ENCODE measurements at regions not wholly inside any gene's neighbourhood (a gene's known extent, or its start where the extent isn't known, plus 50 kb on each side); places are given as distances from the start of the nearest gene placed in this dataset.

DNA sequence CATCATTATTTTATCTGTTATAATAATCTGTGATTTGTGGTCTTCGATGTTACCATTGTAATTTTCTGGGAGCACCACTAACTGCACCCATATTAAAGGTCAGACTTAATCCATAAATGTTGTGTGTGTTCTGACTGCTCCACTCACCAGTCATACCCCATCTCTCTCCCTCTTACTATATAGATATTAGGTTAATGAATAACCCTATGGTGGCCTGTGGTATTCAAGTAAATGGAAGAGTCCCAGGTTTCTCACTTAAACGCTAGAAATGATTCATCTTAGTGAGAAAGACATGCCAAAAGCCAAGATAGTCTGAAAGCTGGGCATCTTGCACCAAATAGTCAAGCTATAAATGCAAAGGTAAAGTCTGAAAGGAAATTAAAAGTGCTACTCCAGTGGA is 1358.5 kb downstream of the ROBO2 start:
- TF ChIP-seq, protein P1, sequence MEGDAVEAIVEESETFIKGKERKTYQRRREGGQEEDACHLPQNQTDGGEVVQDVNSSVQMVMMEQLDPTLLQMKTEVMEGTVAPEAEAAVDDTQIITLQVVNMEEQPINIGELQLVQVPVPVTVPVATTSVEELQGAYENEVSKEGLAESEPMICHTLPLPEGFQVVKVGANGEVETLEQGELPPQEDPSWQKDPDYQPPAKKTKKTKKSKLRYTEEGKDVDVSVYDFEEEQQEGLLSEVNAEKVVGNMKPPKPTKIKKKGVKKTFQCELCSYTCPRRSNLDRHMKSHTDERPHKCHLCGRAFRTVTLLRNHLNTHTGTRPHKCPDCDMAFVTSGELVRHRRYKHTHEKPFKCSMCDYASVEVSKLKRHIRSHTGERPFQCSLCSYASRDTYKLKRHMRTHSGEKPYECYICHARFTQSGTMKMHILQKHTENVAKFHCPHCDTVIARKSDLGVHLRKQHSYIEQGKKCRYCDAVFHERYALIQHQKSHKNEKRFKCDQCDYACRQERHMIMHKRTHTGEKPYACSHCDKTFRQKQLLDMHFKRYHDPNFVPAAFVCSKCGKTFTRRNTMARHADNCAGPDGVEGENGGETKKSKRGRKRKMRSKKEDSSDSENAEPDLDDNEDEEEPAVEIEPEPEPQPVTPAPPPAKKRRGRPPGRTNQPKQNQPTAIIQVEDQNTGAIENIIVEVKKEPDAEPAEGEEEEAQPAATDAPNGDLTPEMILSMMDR (IDR thresholded peaks at IDR 0.05; ENCODE audit: borderline replicate concordance, extremely low read depth, insufficient read depth), result no peak
- Histone ChIP-seq H3K4me1 (ENCODE audit: control insufficient read depth in 2 of 3, insufficient read depth in 2 of 3, low read depth in 1 of 3, low read length in 3 of 3) (no peaks in the 10 kb centered on the region), H3K27me3 (ENCODE audit: control insufficient read depth, insufficient read depth, low read length) (no peaks in the 10 kb centered on the region), H3K27ac (ENCODE audit: low read depth in 2 of 2, low read length in 2 of 2) (no peak overlapping the region), H3K9me3 (ENCODE audit: control insufficient read depth in 2 of 3, insufficient read depth in 1 of 3, low read length in 3 of 3) (no peaks in the 10 kb centered on the region), H3K36me3 (ENCODE audit: control insufficient read depth in 2 of 3, insufficient read depth in 3 of 3, low read length in 3 of 3) (no peaks in the 10 kb centered on the region), H3K4me3 (ENCODE audit: low read length in 3 of 3) (no peak overlapping the region), H3K9ac (ENCODE audit: low read length in 3 of 3) (no peak overlapping the region)
- FAIRE-seq (no peak), DNase-seq (no peak)
- intact Hi-C loops (cut with DNase I), result no loop called here

GRCh38 chr3:78402720-78403119 is 1362.8 kb downstream of the ROBO2 start:
- FAIRE-seq, result no peak
- no peak overlapping the region for H3K9ac ChIP-seq (ENCODE audit: low read length in 3 of 3)
- no peaks in the 10 kb centered on the region for H3K36me3 ChIP-seq (ENCODE audit: control insufficient read depth in 2 of 3, insufficient read depth in 3 of 3, low read length in 3 of 3)
- TF ChIP-seq, protein P1 (IDR thresholded peaks at IDR 0.05; ENCODE audit: borderline replicate concordance, extremely low read depth, insufficient read depth), result no peak
- no peak overlapping the region for H3K4me3 ChIP-seq (ENCODE audit: low read length in 3 of 3)
- peaks cover 0 to 3% (median 0%) of the 10 kb centered on the region in 3 donors for H3K9me3 ChIP-seq (ENCODE audit: control insufficient read depth in 2 of 3, insufficient read depth in 1 of 3, low read length in 3 of 3)
- H3K4me1 ChIP-seq (ENCODE audit: control insufficient read depth in 2 of 3, insufficient read depth in 2 of 3, low read depth in 1 of 3, low read length in 3 of 3), result no peaks in the 10 kb centered on the region
- no peaks in the 10 kb centered on the region for H3K27me3 ChIP-seq (ENCODE audit: control insufficient read depth, insufficient read depth, low read length)
- intact Hi-C loops (cut with DNase I), result no loop called here
- no peak for DNase-seq
- no peak overlapping the region for H3K27ac ChIP-seq (ENCODE audit: low read depth in 2 of 2, low read length in 2 of 2)

- H3K9me3 ChIP-seq (ENCODE audit: control insufficient read depth in 2 of 3, insufficient read depth in 1 of 3, low read length in 3 of 3), result peaks cover 0 to 3% (median 0%) of the 10 kb centered on the region in 3 donors
- no peak overlapping the region for H3K27ac ChIP-seq (ENCODE audit: low read depth in 2 of 2, low read length in 2 of 2)
- DNase-seq (no peak), FAIRE-seq (no peak)
- no peaks in the 10 kb centered on the region for H3K36me3 ChIP-seq (ENCODE audit: control insufficient read depth in 2 of 3, insufficient read depth in 3 of 3, low read length in 3 of 3)
- intact Hi-C loops (cut with DNase I), result no loop called here
- no peak overlapping the region for H3K4me3 ChIP-seq (ENCODE audit: low read length in 3 of 3)
- H3K9ac ChIP-seq (ENCODE audit: low read length in 3 of 3), result no peak overlapping the region
- H3K4me1 ChIP-seq (ENCODE audit: control insufficient read depth in 2 of 3, insufficient read depth in 2 of 3, low read depth in 1 of 3, low read length in 3 of 3), result no peaks in the 10 kb centered on the region
- no peaks in the 10 kb centered on the region for H3K27me3 ChIP-seq (ENCODE audit: control insufficient read depth, insufficient read depth, low read length)
- TF ChIP-seq, protein P1 (IDR thresholded peaks at IDR 0.05; ENCODE audit: borderline replicate concordance, extremely low read depth, insufficient read depth), result no peak
Observed at GRCh38 chr3:78405745-78406144, 1362.1 kb downstream of the ROBO1 start.

GRCh38 chr3:78406396-78406795 is 1361.4 kb downstream of the ROBO1 start:
- Histone ChIP-seq H3K9me3 (ENCODE audit: control insufficient read depth in 2 of 3, insufficient read depth in 1 of 3, low read length in 3 of 3) (peaks cover 0 to 3% (median 0%) of the 10 kb centered on the region in 3 donors), H3K4me1 (ENCODE audit: control insufficient read depth in 2 of 3, insufficient read depth in 2 of 3, low read depth in 1 of 3, low read length in 3 of 3) (no peaks in the 10 kb centered on the region), H3K4me3 (ENCODE audit: low read length in 3 of 3) (no peak overlapping the region), H3K27ac (ENCODE audit: low read depth in 2 of 2, low read length in 2 of 2) (no peak overlapping the region), H3K27me3 (ENCODE audit: control insufficient read depth, insufficient read depth, low read length) (no peaks in the 10 kb centered on the region), H3K36me3 (ENCODE audit: control insufficient read depth in 2 of 3, insufficient read depth in 3 of 3, low read length in 3 of 3) (no peaks in the 10 kb centered on the region), H3K9ac (ENCODE audit: low read length in 3 of 3) (no peak overlapping the region)
- DNase-seq, result no peak
- TF ChIP-seq, protein P1 (IDR thresholded peaks at IDR 0.05; ENCODE audit: borderline replicate concordance, extremely low read depth, insufficient read depth), result no peak
- intact Hi-C loops (cut with DNase I), result no loop called here
- no peak for FAIRE-seq
